Fibroblast of peridontal ligament (primary cell): ENCODE measurements at regions not wholly inside any gene's neighbourhood (a gene's known extent, or its start where the extent isn't known, plus 50 kb on each side); places are given as distances from the start of the nearest gene placed in this dataset.
A peak's percentile ranks its signal among the peaks of the same experiment; 100 is the strongest.

Source experiments
- DNase-seq: peaks from one replicate; pipeline ENCODE4 v3.0.0-alpha.2; 2010; ENCODE audit errors: extremely low read depth

GRCh38 chr2:107553046-107553445 lies 273.6 kb upstream of the RGPD4 start:
- no peak for DNase-seq

GRCh38 chr2:107553539-107553938 lies 273.2 kb upstream of the RGPD4 start:
- no peak for DNase-seq

- no peak for DNase-seq
Observed at GRCh38 chr2:107556038-107556627, 270.6 kb upstream of the RGPD4 start.

GRCh38 chr2:107558295-107558694 lies 268.4 kb upstream of the RGPD4 start:
- DNase-seq: no peak

- no peak for DNase-seq
Observed at GRCh38 chr2:107569496-107569895, 257.2 kb upstream of the RGPD4 start.

- DNase-seq: no peak
Observed at GRCh38 chr2:107570876-107571275, 255.8 kb upstream of the RGPD4 start.

- DNase-seq: peak; percentile 7
Observed at GRCh38 chr2:107572890-107573289, 253.8 kb upstream of the RGPD4 start.

GRCh38 chr2:107576991-107577390 lies 249.7 kb upstream of the RGPD4 start:
- DNase-seq: no peak

GRCh38 chr2:107582487-107582886 lies 244.2 kb upstream of the RGPD4 start:
- no peak for DNase-seq

GRCh38 chr2:107584577-107584976 lies 242.1 kb upstream of the RGPD4 start:
- DNase-seq: peak; percentile 9

- DNase-seq: no peak
Observed at GRCh38 chr2:107585851-107586250, 240.8 kb upstream of the RGPD4 start.

GRCh38 chr2:107588181-107588580 lies 238.5 kb upstream of the RGPD4 start:
- no peak for DNase-seq

GRCh38 chr2:107589079-107589491 lies 237.6 kb upstream of the RGPD4 start:
- DNase-seq: peak; percentile 25

- DNase-seq: peak; percentile 8
Observed at GRCh38 chr2:107591561-107592279, 235.0 kb upstream of the RGPD4 start.

- no peak for DNase-seq
Observed at GRCh38 chr2:107592280-107592624, 234.4 kb upstream of the RGPD4 start.

- no peak for DNase-seq
Observed at GRCh38 chr2:107595285-107595684, 231.4 kb upstream of the RGPD4 start.

GRCh38 chr2:107595749-107596148 lies 230.9 kb upstream of the RGPD4 start:
- DNase-seq: peak; percentile 52

- no peak for DNase-seq
Observed at GRCh38 chr2:107597507-107597906, 229.2 kb upstream of the RGPD4 start.

- DNase-seq: no peak
Observed at GRCh38 chr2:107602801-107603200, 223.9 kb upstream of the RGPD4 start.

GRCh38 chr2:107607054-107607453 lies 219.6 kb upstream of the RGPD4 start:
- DNase-seq: no peak

- DNase-seq: no peak
Observed at GRCh38 chr2:107607473-107607872, 219.2 kb upstream of the RGPD4 start.

- DNase-seq: no peak
Observed at GRCh38 chr2:107615039-107615438, 211.7 kb upstream of the RGPD4 start.

GRCh38 chr2:107618769-107619168 lies 207.9 kb upstream of the RGPD4 start:
- DNase-seq: no peak
